ENCODE measurements at regions not wholly inside any gene's neighbourhood (a gene's known extent, or its start where the extent isn't known, plus 50 kb on each side); places are given as distances from the start of the nearest gene placed in this dataset.

GRCh38 chr9:28781481-28781880 is 1208.2 kb upstream of the C9orf72 start:
- TF ChIP-seq CTCF (IDR thresholded peaks at IDR 0.05; ENCODE audit: low read length) (no peak), EZH2 (IDR thresholded peaks at IDR 0.05; ENCODE audit: borderline replicate concordance, low read length) (no peak)
